ENCODE measurements at regions not wholly inside any gene's neighbourhood (a gene's known extent, or its start where the extent isn't known, plus 50 kb on each side); places are given as distances from the start of the nearest gene placed in this dataset.

DNA sequence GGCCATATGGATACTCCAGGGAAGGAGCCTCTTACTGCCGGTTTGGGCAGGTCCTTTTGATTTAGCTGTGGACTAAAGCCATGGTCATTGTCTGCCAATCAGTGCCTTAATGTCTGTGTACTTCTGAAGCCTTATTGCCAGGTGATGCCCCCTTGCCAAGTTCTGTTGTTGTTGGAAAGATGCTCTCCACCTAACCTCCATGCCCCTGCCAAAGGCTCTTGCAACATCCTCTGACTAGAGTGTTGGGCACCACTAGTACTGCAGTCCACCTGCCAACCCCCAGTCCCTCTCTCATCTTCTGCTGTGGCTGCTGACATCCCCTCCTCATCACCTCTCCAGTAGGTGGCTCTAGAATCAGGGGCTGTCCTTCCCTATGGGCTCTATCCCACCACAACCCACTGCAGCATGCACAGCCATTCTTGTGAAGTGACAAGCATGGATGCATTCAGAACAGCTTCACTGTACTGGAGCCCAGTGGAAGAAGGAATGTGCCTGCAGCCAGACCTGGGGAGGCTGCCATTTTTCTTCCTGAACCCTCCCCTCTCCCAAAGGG lies 375.3 kb upstream of the CDH5 start:
- TF ChIP-seq, protein P1, sequence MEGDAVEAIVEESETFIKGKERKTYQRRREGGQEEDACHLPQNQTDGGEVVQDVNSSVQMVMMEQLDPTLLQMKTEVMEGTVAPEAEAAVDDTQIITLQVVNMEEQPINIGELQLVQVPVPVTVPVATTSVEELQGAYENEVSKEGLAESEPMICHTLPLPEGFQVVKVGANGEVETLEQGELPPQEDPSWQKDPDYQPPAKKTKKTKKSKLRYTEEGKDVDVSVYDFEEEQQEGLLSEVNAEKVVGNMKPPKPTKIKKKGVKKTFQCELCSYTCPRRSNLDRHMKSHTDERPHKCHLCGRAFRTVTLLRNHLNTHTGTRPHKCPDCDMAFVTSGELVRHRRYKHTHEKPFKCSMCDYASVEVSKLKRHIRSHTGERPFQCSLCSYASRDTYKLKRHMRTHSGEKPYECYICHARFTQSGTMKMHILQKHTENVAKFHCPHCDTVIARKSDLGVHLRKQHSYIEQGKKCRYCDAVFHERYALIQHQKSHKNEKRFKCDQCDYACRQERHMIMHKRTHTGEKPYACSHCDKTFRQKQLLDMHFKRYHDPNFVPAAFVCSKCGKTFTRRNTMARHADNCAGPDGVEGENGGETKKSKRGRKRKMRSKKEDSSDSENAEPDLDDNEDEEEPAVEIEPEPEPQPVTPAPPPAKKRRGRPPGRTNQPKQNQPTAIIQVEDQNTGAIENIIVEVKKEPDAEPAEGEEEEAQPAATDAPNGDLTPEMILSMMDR (IDR thresholded peaks at IDR 0.05): no peak
- no peak for TF ChIP-seq POLR2A (IDR thresholded peaks at IDR 0.05)
